Effector memory CD4-positive, alpha-beta T cell (primary cell): ENCODE measurements at regions not wholly inside any gene's neighbourhood (a gene's known extent, or its start where the extent isn't known, plus 50 kb on each side); places are given as distances from the start of the nearest gene placed in this dataset.
"Not testable (repeated sequence)": the region's sequence is repeated elsewhere in the genome, so short reads cannot be mapped to it uniquely, and the experiment has no call there.

Experiments
- DNase-seq, 3 donors: peaks; one replicate each; pipeline ENCODE4 v3.0.0-alpha.2; 2020
- H3K27ac ChIP-seq: 2 replicates; pipeline ENCODE4 v1.7.0; 2013; ENCODE audit warnings: mild to moderate bottlenecking, low read length, moderate library complexity; ENCODE audit not compliant: insufficient read depth, poor library complexity, severe bottlenecking
- H3K27me3 ChIP-seq: replicated peaks from 2 replicates; pipeline ENCODE4 v1.7.0; 2013; ENCODE audit warnings: mild to moderate bottlenecking, low read length; ENCODE audit not compliant: insufficient read depth, control insufficient read depth, poor library complexity, severe bottlenecking
- H3K36me3 ChIP-seq: 2 replicates; pipeline ENCODE4 v1.7.0; 2013; ENCODE audit warnings: mild to moderate bottlenecking, low read length, moderate library complexity; ENCODE audit not compliant: control insufficient read depth, insufficient read depth
- H3K4me1 ChIP-seq: 2 replicates; pipeline ENCODE4 v1.7.0; 2013; ENCODE audit warnings: low read length, mild to moderate bottlenecking; ENCODE audit not compliant: control insufficient read depth, insufficient read depth, poor library complexity, severe bottlenecking
- H3K4me3 ChIP-seq: 2 replicates; pipeline ENCODE4 v1.7.0; 2013; ENCODE audit warnings: low read length, low read depth, mild to moderate bottlenecking; ENCODE audit not compliant: insufficient read depth, poor library complexity, severe bottlenecking
- H3K9me3 ChIP-seq: 2 replicates; pipeline ENCODE4 v1.7.0; 2013; ENCODE audit warnings: mild to moderate bottlenecking, low read length, moderate library complexity; ENCODE audit not compliant: control insufficient read depth

- H3K4me1 ChIP-seq: no peaks in the 10 kb centered on the region
- H3K4me3 ChIP-seq: no peak overlapping the region
- peak in 2 of 3 donors; percentile 3 to 14 for DNase-seq
- H3K27me3 ChIP-seq: no peaks in the 10 kb centered on the region
- H3K9me3 ChIP-seq: no peaks in the 10 kb centered on the region
- H3K27ac ChIP-seq: no peak overlapping the region
- no peaks in the 10 kb centered on the region for H3K36me3 ChIP-seq
These were observed 91.7 kb upstream of the CXorf66 start for GRCh38 chrX:140057001-140057411.

GRCh38 chrX:140053846-140054245 is 88.5 kb upstream of the CXorf66 start:
- Histone ChIP-seq H3K36me3 (no peaks in the 10 kb centered on the region), H3K27me3 (no peaks in the 10 kb centered on the region), H3K9me3 (no peaks in the 10 kb centered on the region), H3K4me1 (no peaks in the 10 kb centered on the region), H3K27ac (no peak overlapping the region), H3K4me3 (no peak overlapping the region)
- DNase-seq: no peak

- Histone ChIP-seq H3K4me3 (no peak overlapping the region), H3K27ac (no peak overlapping the region), H3K27me3 (no peaks in the 10 kb centered on the region), H3K4me1 (no peaks in the 10 kb centered on the region), H3K9me3 (no peaks in the 10 kb centered on the region), H3K36me3 (no peaks in the 10 kb centered on the region)
- no peak for DNase-seq
These were observed 85.6 kb upstream of the CXorf66 start for GRCh38 chrX:140050906-140051305.

- Histone ChIP-seq H3K9me3 (no peaks in the 10 kb centered on the region), H3K27me3 (no peaks in the 10 kb centered on the region), H3K4me3 (no peak overlapping the region), H3K27ac (no peak overlapping the region), H3K4me1 (no peaks in the 10 kb centered on the region), H3K36me3 (no peaks in the 10 kb centered on the region)
- no peak for DNase-seq
These were observed 75.1 kb upstream of the CXorf66 start for GRCh38 chrX:140040386-140040785.

- H3K4me3 ChIP-seq: no peak overlapping the region
- no peak for DNase-seq
- H3K27ac ChIP-seq: no peak overlapping the region
- no peaks in the 10 kb centered on the region for H3K27me3 ChIP-seq
- H3K36me3 ChIP-seq: no peaks in the 10 kb centered on the region
- no peaks in the 10 kb centered on the region for H3K4me1 ChIP-seq
- no peaks in the 10 kb centered on the region for H3K9me3 ChIP-seq
These were observed 73.5 kb upstream of the CXorf66 start for GRCh38 chrX:140038842-140039241.

- Histone ChIP-seq H3K27ac (no peak overlapping the region), H3K9me3 (no peaks in the 10 kb centered on the region), H3K27me3 (no peaks in the 10 kb centered on the region), H3K4me1 (no peaks in the 10 kb centered on the region), H3K36me3 (no peaks in the 10 kb centered on the region), H3K4me3 (no peak overlapping the region)
- no peak for DNase-seq
These were observed 69.6 kb upstream of the CXorf66 start for GRCh38 chrX:140034916-140035315.

GRCh38 chrX:140022482-140022881 is 57.2 kb upstream of the CXorf66 start:
- Histone ChIP-seq H3K36me3 (no peaks in the 10 kb centered on the region), H3K9me3 (no peaks in the 10 kb centered on the region), H3K4me3 (no peak overlapping the region), H3K4me1 (no peaks in the 10 kb centered on the region), H3K27ac (no peak overlapping the region), H3K27me3 (no peaks in the 10 kb centered on the region)
- DNase-seq: no peak

- H3K36me3 ChIP-seq, H3K9me3 ChIP-seq, H3K27ac ChIP-seq, H3K4me1 ChIP-seq, H3K4me3 ChIP-seq, DNase-seq, H3K27me3 ChIP-seq: not testable (repeated sequence)
These were observed 53.8 kb upstream of the CXorf66 start for GRCh38 chrX:140019134-140019533.
